ENCODE measurements at regions not wholly inside any gene's neighbourhood (a gene's known extent, or its start where the extent isn't known, plus 50 kb on each side); places are given as distances from the start of the nearest gene placed in this dataset.

DNA sequence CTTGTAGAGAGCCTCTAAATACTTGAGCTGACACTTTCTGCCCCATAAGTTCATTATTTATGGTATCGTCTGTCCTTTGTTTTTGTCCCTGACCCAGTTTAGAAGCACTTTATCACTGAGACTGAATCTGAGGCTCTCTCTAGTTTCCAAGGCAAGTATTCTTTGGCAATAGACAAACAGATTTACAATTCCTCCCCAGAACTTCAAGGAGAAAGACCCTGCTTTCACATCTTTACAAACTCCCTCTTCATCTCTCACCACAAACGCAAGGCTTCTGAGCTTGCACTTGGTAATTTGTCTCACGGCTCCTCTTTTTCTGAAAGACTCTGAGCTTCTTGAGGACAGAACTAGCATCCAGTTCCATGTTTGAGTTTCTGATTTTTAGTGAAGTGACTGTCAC lies 49.8 kb upstream of the PARP11 start:
- no peak for DNase-seq (ENCODE audit: low read depth, low spot score)
